ENCODE measurements at regions not wholly inside any gene's neighbourhood (a gene's known extent, or its start where the extent isn't known, plus 50 kb on each side); places are given as distances from the start of the nearest gene placed in this dataset.

GRCh38 chr5:167244583-167244982 is 1046.9 kb upstream of the WWC1 start:
- no peaks in the 10 kb centered on the region for H3K36me3 Mint-ChIP-seq
- H3K27me3 Mint-ChIP-seq (ENCODE audit: low read depth), result no peaks in the 10 kb centered on the region
- H3K4me1 Mint-ChIP-seq, result peaks cover 4% of the 10 kb centered on the region; the same call in 1 of the 2 replicates
- DNase-seq (ENCODE audit: low spot score) (peak; percentile 65), ATAC-seq (peak; percentile 96)
- CTCF ChIA-PET, result interaction anchor here (0.7 to 1.7 kb wide), 14 partner anchors 9 to 803 kb away, joined by 3 to 29 read pairs (median 4); no protein-coding TSS in a partner anchor
- no peaks in the 10 kb centered on the region for H3K9me3 Mint-ChIP-seq
- TF ChIP-seq ATF2 (CRISPR knock-in tag; IDR thresholded peaks at IDR 0.05; ENCODE audit: borderline replicate concordance, low read depth), result no peak
- no peak for TF ChIP-seq ZNF416 (CRISPR knock-in tag; IDR thresholded peaks at IDR 0.05)
- TF ChIP-seq CTCF (IDR thresholded peaks at IDR 0.05), result peak; percentile 39; the same call in 1 of the 2 replicates
- H3K27ac Mint-ChIP-seq, result no peak overlapping the region
- POLR2A ChIA-PET, result interaction anchor here (0.5 to 0.6 kb wide), 2 partner anchors 329 to 1259 kb away, joined by 6 to 8 read pairs; no protein-coding TSS in a partner anchor
- no peak overlapping the region for H3K4me3 Mint-ChIP-seq

GRCh38 chr5:167245868-167246267 is 1045.6 kb upstream of the WWC1 start:
- no peak overlapping the region for H3K4me3 Mint-ChIP-seq
- CTCF ChIA-PET, result interaction anchor here (0.5 to 1.6 kb wide), 4 partner anchors 13 to 267 kb away, joined by 3 to 4 read pairs (median 4); partner anchors contain the start of gene TENM2
- peak; percentile 14 for DNase-seq (ENCODE audit: low spot score)
- H3K27me3 Mint-ChIP-seq (ENCODE audit: low read depth), result no peaks in the 10 kb centered on the region
- peak; percentile 82 for ATAC-seq
- H3K9me3 Mint-ChIP-seq, result no peaks in the 10 kb centered on the region
- H3K27ac Mint-ChIP-seq, result no peak overlapping the region
- H3K4me1 Mint-ChIP-seq, result peaks cover 4% of the 10 kb centered on the region; the same call in 1 of the 2 replicates
- H3K36me3 Mint-ChIP-seq, result no peaks in the 10 kb centered on the region
- POLR2A ChIA-PET, result interaction anchor here (0.6 kb wide), 1 partner anchor 267 kb away, joined by 5 read pairs; the partner anchor contains the start of gene TENM2
- TF ChIP-seq OVOL2 (CRISPR knock-in tag; IDR thresholded peaks at IDR 0.05; ENCODE audit: borderline replicate concordance) (no peak), ZNF121 (CRISPR knock-in tag; IDR thresholded peaks at IDR 0.05) (no peak), KAT7 (CRISPR knock-in tag; IDR thresholded peaks at IDR 0.05; ENCODE audit: borderline replicate concordance) (no peak), SP1 (CRISPR knock-in tag; conservative IDR thresholded peaks at IDR 0.05) (no peak), MXD4 (CRISPR knock-in tag; IDR thresholded peaks at IDR 0.05; ENCODE audit: borderline replicate concordance) (no peak), TCF7 (CRISPR knock-in tag; IDR thresholded peaks at IDR 0.05; ENCODE audit: low read depth) (no peak), USF2 (CRISPR knock-in tag; IDR thresholded peaks at IDR 0.05) (no peak), ZNF532 (CRISPR knock-in tag; IDR thresholded peaks at IDR 0.05; ENCODE audit: borderline replicate concordance) (no peak), FOXP4 (CRISPR knock-in tag; IDR thresholded peaks at IDR 0.05) (no peak), NFATC4 (CRISPR knock-in tag; IDR thresholded peaks at IDR 0.05) (no peak), TP53 (CRISPR knock-in tag; IDR thresholded peaks at IDR 0.05) (no peak), HMGA2 (CRISPR knock-in tag; IDR thresholded peaks at IDR 0.05) (no peak), E2F4 (CRISPR knock-in tag; IDR thresholded peaks at IDR 0.05; ENCODE audit: borderline replicate concordance, low read depth) (no peak), ATF1 (CRISPR knock-in tag; IDR thresholded peaks at IDR 0.05) (no peak), ZNF263 (CRISPR knock-in tag; IDR thresholded peaks at IDR 0.05; ENCODE audit: low read depth) (no peak), JUN (CRISPR knock-in tag; IDR thresholded peaks at IDR 0.05) (no peak), ERG (CRISPR knock-in tag; IDR thresholded peaks at IDR 0.05) (no peak), ZNF232 (CRISPR knock-in tag; IDR thresholded peaks at IDR 0.05) (no peak)
